ENCODE measurements at regions not wholly inside any gene's neighbourhood (a gene's known extent, or its start where the extent isn't known, plus 50 kb on each side); places are given as distances from the start of the nearest gene placed in this dataset.
"Not testable (repeated sequence)": the region's sequence is repeated elsewhere in the genome, so short reads cannot be mapped to it uniquely, and the experiment has no call there.

GRCh38 chr7:13751766-13752165 is 237.7 kb downstream of the ETV1 start:
- H3K4me1 Mint-ChIP-seq (ENCODE audit: low read depth) = no peaks in the 10 kb centered on the region
- DNase-seq (no peak), ATAC-seq (no peak)
- no peaks in the 10 kb centered on the region for H3K36me3 Mint-ChIP-seq (ENCODE audit: insufficient read depth)
- H3K27me3 Mint-ChIP-seq (ENCODE audit: low read depth) = no peaks in the 10 kb centered on the region
- no peak overlapping the region for H3K4me3 Mint-ChIP-seq
- no peaks in the 10 kb centered on the region for H3K9me3 Mint-ChIP-seq

- Mint-ChIP-seq H3K4me1 (ENCODE audit: low read depth) (no peaks in the 10 kb centered on the region), H3K36me3 (ENCODE audit: insufficient read depth) (no peaks in the 10 kb centered on the region), H3K9me3 (no peaks in the 10 kb centered on the region), H3K4me3 (no peak overlapping the region), H3K27me3 (ENCODE audit: low read depth) (no peaks in the 10 kb centered on the region)
- no peak for ATAC-seq
- DNase-seq = no peak
These were observed 231.6 kb downstream of the ETV1 start for GRCh38 chr7:13757841-13758240.

DNA sequence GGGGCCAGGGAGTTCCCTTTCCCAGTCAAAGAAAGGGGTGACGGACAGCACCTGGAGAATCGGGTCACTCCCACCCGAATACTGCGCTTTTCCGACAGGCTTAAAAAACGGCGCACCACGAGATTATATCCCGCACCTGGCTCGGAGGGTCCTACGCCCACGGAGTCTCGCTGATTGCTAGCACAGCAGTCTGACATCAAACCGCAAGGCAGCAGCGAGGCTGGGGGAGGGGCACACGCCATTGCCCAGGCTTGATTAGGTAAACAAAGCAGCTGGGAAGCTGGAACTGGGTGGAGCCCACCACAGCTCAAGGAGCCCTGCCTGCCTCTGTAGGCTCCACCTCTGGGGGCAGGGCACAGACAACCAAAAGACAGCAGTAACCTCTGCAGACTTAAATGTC is 223.6 kb downstream of the ETV1 start:
- not testable (repeated sequence) for H3K9me3 Mint-ChIP-seq; H3K4me3 Mint-ChIP-seq; H3K4me1 Mint-ChIP-seq (ENCODE audit: low read depth); H3K36me3 Mint-ChIP-seq (ENCODE audit: insufficient read depth); DNase-seq; H3K27me3 Mint-ChIP-seq (ENCODE audit: low read depth); ATAC-seq

GRCh38 chr7:13770305-13770704 is 219.2 kb downstream of the ETV1 start:
- no peaks in the 10 kb centered on the region for H3K27me3 Mint-ChIP-seq (ENCODE audit: low read depth)
- H3K4me3 Mint-ChIP-seq = no peak overlapping the region
- no peaks in the 10 kb centered on the region for H3K36me3 Mint-ChIP-seq (ENCODE audit: insufficient read depth)
- ATAC-seq (no peak), DNase-seq (no peak)
- no peaks in the 10 kb centered on the region for H3K9me3 Mint-ChIP-seq
- H3K4me1 Mint-ChIP-seq (ENCODE audit: low read depth) = no peaks in the 10 kb centered on the region

DNA sequence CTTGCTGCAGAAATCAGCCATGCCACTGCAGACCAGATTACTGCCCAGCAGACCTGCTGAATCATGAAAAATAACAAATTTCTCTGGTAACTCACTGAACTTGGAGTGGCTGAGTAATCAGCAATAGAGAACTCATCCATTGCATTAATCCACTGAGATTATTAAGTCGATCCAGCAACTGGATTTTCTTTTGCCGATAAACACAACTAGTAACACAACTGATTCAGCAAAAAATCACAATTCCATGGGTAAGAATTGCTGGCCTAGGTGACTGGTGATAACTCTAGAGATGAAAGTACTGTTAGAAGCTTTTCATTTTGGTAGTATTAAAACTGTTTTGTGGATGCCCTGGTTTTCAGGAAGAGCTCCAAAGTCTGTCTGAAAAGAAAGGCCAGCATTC is 214.5 kb downstream of the ETV1 start:
- Mint-ChIP-seq H3K27me3 (ENCODE audit: low read depth) (no peaks in the 10 kb centered on the region), H3K36me3 (ENCODE audit: insufficient read depth) (no peaks in the 10 kb centered on the region), H3K4me1 (ENCODE audit: low read depth) (peaks cover 7% of the 10 kb centered on the region), H3K9me3 (no peaks in the 10 kb centered on the region), H3K4me3 (no peak overlapping the region)
- DNase-seq (no peak), ATAC-seq (no peak)

DNA sequence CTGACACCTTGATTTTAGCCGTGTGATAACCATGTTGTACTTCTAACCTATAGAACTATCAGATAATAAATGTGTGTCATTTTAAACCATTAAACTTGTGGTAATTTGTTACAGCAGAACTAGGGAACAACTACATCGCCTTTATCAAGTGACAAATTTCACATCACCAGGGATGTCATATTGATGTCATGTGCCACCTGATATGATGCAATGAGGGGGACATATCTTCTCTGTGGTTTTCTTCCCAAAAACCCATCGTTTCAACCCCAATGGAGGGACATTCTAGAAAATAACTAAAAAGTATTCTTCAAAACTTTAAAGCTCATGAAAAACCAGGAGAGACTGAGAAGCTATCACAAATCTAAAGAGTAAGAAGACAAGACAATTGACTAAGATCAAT is 212.2 kb downstream of the ETV1 start:
- ATAC-seq = no peak
- Mint-ChIP-seq H3K27me3 (ENCODE audit: low read depth) (no peaks in the 10 kb centered on the region), H3K4me1 (ENCODE audit: low read depth) (peaks cover 7% of the 10 kb centered on the region), H3K9me3 (no peaks in the 10 kb centered on the region), H3K4me3 (no peak overlapping the region), H3K36me3 (ENCODE audit: insufficient read depth) (no peaks in the 10 kb centered on the region)
- no peak for DNase-seq

GRCh38 chr7:13778967-13779366 is 210.5 kb downstream of the ETV1 start:
- Mint-ChIP-seq H3K4me1 (ENCODE audit: low read depth) (peaks cover 7% of the 10 kb centered on the region), H3K36me3 (ENCODE audit: insufficient read depth) (no peaks in the 10 kb centered on the region), H3K9me3 (no peaks in the 10 kb centered on the region), H3K27me3 (ENCODE audit: low read depth) (no peaks in the 10 kb centered on the region), H3K4me3 (no peak overlapping the region)
- ATAC-seq (peak; percentile 48 to 78), DNase-seq (no peak)

GRCh38 chr7:13790611-13791010 is 198.9 kb downstream of the ETV1 start:
- Mint-ChIP-seq H3K4me1 (ENCODE audit: low read depth) (no peaks in the 10 kb centered on the region), H3K4me3 (no peak overlapping the region), H3K36me3 (ENCODE audit: insufficient read depth) (no peaks in the 10 kb centered on the region), H3K27me3 (ENCODE audit: low read depth) (no peaks in the 10 kb centered on the region), H3K9me3 (peaks cover 3% of the 10 kb centered on the region)
- no peak for DNase-seq
- no peak for ATAC-seq

DNA sequence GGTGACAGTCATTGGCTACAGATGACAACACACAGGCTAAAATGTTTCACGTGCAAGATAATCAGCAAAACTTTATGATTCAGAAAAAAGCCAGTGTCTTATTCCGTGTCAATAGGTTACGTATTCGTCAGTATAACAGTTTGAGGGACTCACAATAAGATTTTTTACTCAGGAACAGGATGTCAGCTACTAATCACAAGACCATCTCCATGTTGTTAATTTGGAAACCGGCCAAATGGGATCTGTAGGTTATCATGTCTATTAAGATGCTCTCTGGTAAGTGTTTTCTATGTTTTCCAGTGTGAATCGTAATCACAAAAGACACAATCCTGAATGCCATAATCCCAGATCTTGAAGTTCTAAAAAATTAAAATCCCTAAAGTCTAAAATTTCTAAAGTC is 197.3 kb downstream of the ETV1 start:
- Mint-ChIP-seq H3K36me3 (ENCODE audit: insufficient read depth) (no peaks in the 10 kb centered on the region), H3K27me3 (ENCODE audit: low read depth) (no peaks in the 10 kb centered on the region), H3K4me3 (no peak overlapping the region), H3K9me3 (no peaks in the 10 kb centered on the region), H3K4me1 (ENCODE audit: low read depth) (no peaks in the 10 kb centered on the region)
- ATAC-seq (no peak), DNase-seq (no peak)

DNA sequence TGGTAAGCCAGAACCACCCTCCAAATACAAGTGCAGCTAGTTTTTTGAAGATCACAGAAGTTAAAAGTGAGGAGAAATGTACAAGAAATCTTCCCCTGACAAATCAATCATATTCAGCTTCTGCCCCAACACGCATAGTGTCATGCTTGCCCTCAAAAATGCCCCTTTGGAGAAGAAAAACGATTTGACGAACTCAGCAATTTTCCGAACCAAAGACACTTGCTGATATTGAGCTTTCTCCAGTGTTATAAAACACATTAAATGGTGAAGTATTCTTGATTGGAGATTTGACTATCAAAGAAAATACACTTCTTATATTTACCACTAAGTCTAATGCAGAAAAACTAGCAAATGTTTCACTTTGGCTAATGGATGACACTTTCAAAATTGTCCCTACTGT is 195.5 kb downstream of the ETV1 start:
- no peaks in the 10 kb centered on the region for H3K4me1 Mint-ChIP-seq (ENCODE audit: low read depth)
- H3K9me3 Mint-ChIP-seq = no peaks in the 10 kb centered on the region
- no peaks in the 10 kb centered on the region for H3K36me3 Mint-ChIP-seq (ENCODE audit: insufficient read depth)
- H3K27me3 Mint-ChIP-seq (ENCODE audit: low read depth) = no peaks in the 10 kb centered on the region
- no peak overlapping the region for H3K4me3 Mint-ChIP-seq
- ATAC-seq = no peak
- no peak for DNase-seq

GRCh38 chr7:13794581-13794980 is 194.9 kb downstream of the ETV1 start:
- Mint-ChIP-seq H3K36me3 (ENCODE audit: insufficient read depth) (no peaks in the 10 kb centered on the region), H3K4me1 (ENCODE audit: low read depth) (no peaks in the 10 kb centered on the region), H3K27me3 (ENCODE audit: low read depth) (no peaks in the 10 kb centered on the region), H3K4me3 (no peak overlapping the region), H3K9me3 (no peaks in the 10 kb centered on the region)
- DNase-seq (no peak), ATAC-seq (no peak)

- no peaks in the 10 kb centered on the region for H3K36me3 Mint-ChIP-seq (ENCODE audit: insufficient read depth)
- H3K27me3 Mint-ChIP-seq (ENCODE audit: low read depth) = no peaks in the 10 kb centered on the region
- H3K4me1 Mint-ChIP-seq (ENCODE audit: low read depth) = peaks cover 2% of the 10 kb centered on the region
- DNase-seq (no peak), ATAC-seq (no peak)
- H3K9me3 Mint-ChIP-seq = no peaks in the 10 kb centered on the region
- H3K4me3 Mint-ChIP-seq = no peak overlapping the region
These were observed 191.9 kb downstream of the ETV1 start for GRCh38 chr7:13797545-13797944.

DNA sequence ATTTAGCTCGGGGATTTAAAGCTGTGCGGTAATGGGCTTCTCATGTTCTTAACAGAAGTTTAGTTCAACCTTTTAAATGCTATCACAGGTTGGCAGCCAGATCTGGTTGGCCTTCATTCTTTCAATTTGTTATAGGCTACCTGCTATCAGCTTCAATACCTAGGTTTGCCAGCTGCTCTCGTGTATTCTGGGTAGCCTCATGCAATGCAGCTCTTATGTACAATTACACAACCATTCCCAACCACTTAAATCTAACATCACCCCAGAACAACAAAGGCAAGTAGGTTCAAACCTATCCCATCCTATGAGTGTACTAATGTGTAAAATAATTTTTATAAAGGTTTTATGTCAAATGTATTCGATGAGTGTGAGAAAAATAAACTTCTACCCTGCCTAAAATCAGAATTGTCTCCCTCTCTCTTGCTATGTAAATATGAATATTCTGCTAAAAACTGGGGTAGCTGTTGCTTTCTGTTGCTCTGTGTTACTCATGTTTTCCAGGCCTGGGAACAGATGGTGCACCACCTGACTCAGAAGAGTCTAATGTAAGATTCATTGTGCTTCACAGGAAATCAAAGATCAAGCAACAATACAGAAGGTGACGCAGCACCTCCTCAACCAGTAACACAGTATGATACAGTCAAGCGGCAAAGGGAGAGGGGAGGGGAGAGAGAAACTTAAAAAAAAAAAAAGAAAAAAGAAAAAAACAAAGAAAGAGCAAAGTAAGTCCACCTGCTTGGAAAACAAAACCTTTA is 188.6 kb downstream of the ETV1 start:
- Mint-ChIP-seq H3K4me1 (ENCODE audit: low read depth) (peaks cover 2% of the 10 kb centered on the region), H3K27me3 (ENCODE audit: low read depth) (peaks cover 3% of the 10 kb centered on the region), H3K4me3 (no peak overlapping the region), H3K9me3 (no peaks in the 10 kb centered on the region), H3K36me3 (ENCODE audit: insufficient read depth) (no peaks in the 10 kb centered on the region)
- no peak for DNase-seq
- ATAC-seq = peak; percentile 51 to 84

GRCh38 chr7:13801669-13802068 is 187.8 kb downstream of the ETV1 start:
- ATAC-seq (no peak), DNase-seq (no peak)
- no peak overlapping the region for H3K4me3 Mint-ChIP-seq
- no peaks in the 10 kb centered on the region for H3K36me3 Mint-ChIP-seq (ENCODE audit: insufficient read depth)
- peaks cover 3% of the 10 kb centered on the region for H3K27me3 Mint-ChIP-seq (ENCODE audit: low read depth)
- no peaks in the 10 kb centered on the region for H3K9me3 Mint-ChIP-seq
- peaks cover 2% of the 10 kb centered on the region for H3K4me1 Mint-ChIP-seq (ENCODE audit: low read depth)

DNA sequence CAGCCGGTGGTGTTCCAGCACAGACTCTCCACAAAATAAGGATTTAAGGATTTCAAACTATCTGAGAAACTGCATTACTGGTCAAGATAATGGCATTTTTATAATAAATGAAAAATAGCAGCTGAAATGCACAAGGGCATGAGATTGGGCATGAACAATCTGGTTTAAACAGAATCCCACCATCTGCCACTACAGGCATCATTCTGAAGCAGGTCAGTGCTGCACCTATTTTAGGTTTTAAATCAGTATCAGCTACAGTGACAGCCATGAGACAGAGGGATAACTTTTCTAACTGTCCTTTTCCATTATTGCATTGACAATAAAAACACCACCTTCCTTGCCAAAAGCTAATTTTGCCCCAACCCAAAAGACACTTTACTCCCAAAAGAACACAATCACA is 186.8 kb downstream of the ETV1 start:
- Mint-ChIP-seq H3K4me1 (ENCODE audit: low read depth) (peaks cover 2% of the 10 kb centered on the region), H3K4me3 (no peak overlapping the region), H3K27me3 (ENCODE audit: low read depth) (peaks cover 3% of the 10 kb centered on the region), H3K36me3 (ENCODE audit: insufficient read depth) (no peaks in the 10 kb centered on the region), H3K9me3 (no peaks in the 10 kb centered on the region)
- DNase-seq = no peak
- ATAC-seq = no peak

- no peak for DNase-seq
- H3K36me3 Mint-ChIP-seq (ENCODE audit: insufficient read depth) = no peaks in the 10 kb centered on the region
These were observed 186.3 kb downstream of the ETV1 start for GRCh38 chr7:13803134-13803533.

More at GRCh38 chr7:13803134-13803533, 186.3 kb downstream of the ETV1 start:
- no peak overlapping the region for H3K4me3 Mint-ChIP-seq
- H3K4me1 Mint-ChIP-seq (ENCODE audit: low read depth) = peaks cover 2% of the 10 kb centered on the region
- no peaks in the 10 kb centered on the region for H3K9me3 Mint-ChIP-seq
- ATAC-seq = no peak
- H3K27me3 Mint-ChIP-seq (ENCODE audit: low read depth) = peaks cover 3% of the 10 kb centered on the region

All from activated T-cell treated with anti-CD3 and anti-CD28 coated beads, Interleukin-2, amount 50 U/mL, for 4 hours (primary cell).